ENCODE measurements at regions not wholly inside any gene's neighbourhood (a gene's known extent, or its start where the extent isn't known, plus 50 kb on each side); places are given as distances from the start of the nearest gene placed in this dataset.

DNA sequence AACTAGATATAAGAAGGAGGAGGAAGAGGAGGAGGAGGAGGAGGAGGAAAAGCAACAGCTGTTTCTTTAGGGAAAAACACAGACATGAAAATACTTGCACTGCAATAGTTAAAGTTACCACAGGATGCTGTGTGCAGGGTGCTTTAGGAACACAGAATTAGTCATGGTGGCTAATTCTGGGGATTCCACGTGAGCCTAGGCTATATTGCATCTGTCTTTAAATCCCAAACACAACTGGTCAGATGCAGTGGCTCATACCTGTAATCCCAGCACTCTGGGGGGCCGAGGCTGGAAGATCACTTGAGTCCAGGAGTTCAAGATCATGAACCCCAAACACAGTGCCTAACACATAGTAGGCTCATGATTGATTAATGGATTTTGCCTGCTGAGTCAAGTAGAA lies 155.3 kb upstream of the C16orf82 start (continued):
- TF ChIP-seq, protein P1, sequence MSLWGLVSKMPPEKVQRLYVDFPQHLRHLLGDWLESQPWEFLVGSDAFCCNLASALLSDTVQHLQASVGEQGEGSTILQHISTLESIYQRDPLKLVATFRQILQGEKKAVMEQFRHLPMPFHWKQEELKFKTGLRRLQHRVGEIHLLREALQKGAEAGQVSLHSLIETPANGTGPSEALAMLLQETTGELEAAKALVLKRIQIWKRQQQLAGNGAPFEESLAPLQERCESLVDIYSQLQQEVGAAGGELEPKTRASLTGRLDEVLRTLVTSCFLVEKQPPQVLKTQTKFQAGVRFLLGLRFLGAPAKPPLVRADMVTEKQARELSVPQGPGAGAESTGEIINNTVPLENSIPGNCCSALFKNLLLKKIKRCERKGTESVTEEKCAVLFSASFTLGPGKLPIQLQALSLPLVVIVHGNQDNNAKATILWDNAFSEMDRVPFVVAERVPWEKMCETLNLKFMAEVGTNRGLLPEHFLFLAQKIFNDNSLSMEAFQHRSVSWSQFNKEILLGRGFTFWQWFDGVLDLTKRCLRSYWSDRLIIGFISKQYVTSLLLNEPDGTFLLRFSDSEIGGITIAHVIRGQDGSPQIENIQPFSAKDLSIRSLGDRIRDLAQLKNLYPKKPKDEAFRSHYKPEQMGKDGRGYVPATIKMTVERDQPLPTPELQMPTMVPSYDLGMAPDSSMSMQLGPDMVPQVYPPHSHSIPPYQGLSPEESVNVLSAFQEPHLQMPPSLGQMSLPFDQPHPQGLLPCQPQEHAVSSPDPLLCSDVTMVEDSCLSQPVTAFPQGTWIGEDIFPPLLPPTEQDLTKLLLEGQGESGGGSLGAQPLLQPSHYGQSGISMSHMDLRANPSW (CRISPR knock-in tag; IDR thresholded peaks at IDR 0.05; ENCODE audit: borderline replicate concordance) = no peak
- TF ChIP-seq ZNF713 (CRISPR knock-in tag; IDR thresholded peaks at IDR 0.05) (no peak), GABPB1 (CRISPR knock-in tag; IDR thresholded peaks at IDR 0.05) (no peak), ZNF251 (CRISPR knock-in tag; IDR thresholded peaks at IDR 0.05) (no peak), MYC (CRISPR knock-in tag; IDR thresholded peaks at IDR 0.05; ENCODE audit: borderline replicate concordance) (no peak), ZNF614 (CRISPR knock-in tag; IDR thresholded peaks at IDR 0.05; ENCODE audit: borderline replicate concordance) (no peak)

DNA sequence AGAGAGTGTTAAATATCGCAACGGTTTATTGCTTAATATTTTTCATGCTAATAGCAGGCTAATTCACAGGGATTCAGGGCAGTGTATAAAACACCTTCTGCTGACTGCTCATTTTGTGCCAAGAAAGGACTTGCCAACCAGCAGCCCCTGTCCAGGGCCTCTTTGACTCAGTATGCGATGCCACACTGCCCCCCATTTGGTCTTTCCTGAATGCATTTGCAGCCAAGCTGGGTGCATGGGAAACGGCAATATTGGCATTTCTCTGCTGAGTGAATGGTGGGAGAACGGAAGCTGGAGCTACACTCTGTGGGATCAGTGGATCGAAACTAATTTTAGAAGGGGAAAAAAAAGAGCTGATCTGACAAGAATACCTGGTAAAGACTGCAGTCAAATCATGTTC lies 152.9 kb upstream of the C16orf82 start:
- Histone ChIP-seq H3K9me3 (ENCODE audit: low read length) (no peaks in the 10 kb centered on the region), H3K79me2 (ENCODE audit: insufficient read depth, low read length) (no peaks in the 10 kb centered on the region), H4K20me1 (ENCODE audit: insufficient read depth, low read length) (no peaks in the 10 kb centered on the region), H3K4me3 (replicated peaks in 1 of 3; ENCODE audit: insufficient read depth in 1 of 3, low read depth in 2 of 3, low read length in 3 of 3) (no peak overlapping the region), H3K36me3 (replicated peaks in 1 of 2; ENCODE audit: control insufficient read depth in 1 of 2, insufficient read depth in 2 of 2, low read length in 2 of 2) (no peaks in the 10 kb centered on the region), H3K4me1 (ENCODE audit: insufficient read depth, low read length) (no peaks in the 10 kb centered on the region), H2AFZ (ENCODE audit: low read length) (no peak overlapping the region), H3K27ac (ENCODE audit: extremely low read length, insufficient read depth, low read length) (no peak overlapping the region), H3K4me2 (ENCODE audit: low read depth, low read length) (no peak overlapping the region), H3K9ac (ENCODE audit: insufficient read depth, low read depth, low read length) (no peak overlapping the region), H3K27me3 (ENCODE audit: control insufficient read depth in 1 of 2, insufficient read depth in 2 of 2, low read length in 2 of 2) (peaks cover 0 to 12% of the 10 kb centered on the region in 2 experiments; a peak in 1 of 5 replicates)
- DNase-seq (ENCODE audit: low spot score) (no peak), ATAC-seq (no peak), FAIRE-seq (no peak)
- BruUV-seq (replicated peaks) = no TSS peak
- ChIA-PET POLR2A (no interaction called here), CTCF (ENCODE audit: low intra/inter-chr PET ratio, low total read pairs) (no interaction called here)
- in situ Hi-C loops (cut with HindIII; ENCODE audit: extremely low pct_ligation_motif_present, low pct_unique_long_range_greater_than_20kb) = no loop called here
- WGBS (ENCODE audit: low lambda C conversion rate) = 33% methylated on average over 4 of the region's 6 CpGs
- intact Hi-C loops (cut with micrococcal nuclease; ENCODE audit: unreplicated experiment) = no loop called here
- TF ChIP-seq MAFK (conservative IDR thresholded peaks at IDR 0.05 in 1 of 2, IDR thresholded peaks at IDR 0.05 in 1 of 2; ENCODE audit: low read length in 2 of 2) (0 out of 4 replicates have a peak, but pooled peaks of 1 of the 2 experiments have one; percentile 9), ZMYM2 (CRISPR knock-in tag; IDR thresholded peaks at IDR 0.05) (no peak)

All from HepG2 (cell line).